ENCODE measurements at regions not wholly inside any gene's neighbourhood (a gene's known extent, or its start where the extent isn't known, plus 50 kb on each side); places are given as distances from the start of the nearest gene placed in this dataset.
A peak's percentile ranks its signal among the peaks of the same experiment; 100 is the strongest.
"Not testable (repeated sequence)": the region's sequence is repeated elsewhere in the genome, so short reads cannot be mapped to it uniquely, and the experiment has no call there.

GRCh38 chr12:90809940-90810339, 145.0 kb downstream of the CCER1 start:
- Histone ChIP-seq H3K79me1 (ENCODE audit: low read length) (no peaks in the 10 kb centered on the region), H3K9ac (ENCODE audit: low read length) (no peak overlapping the region), H3K4me2 (ENCODE audit: low read length) (no peak overlapping the region), H2BK120ac (ENCODE audit: low read depth, low read length) (no peak overlapping the region), H2BK5ac (ENCODE audit: low read length) (no peak overlapping the region), H3K4me1 (ENCODE audit: control insufficient read depth, low read depth, low read length) (no peaks in the 10 kb centered on the region), H3K27ac (ENCODE audit: low read depth, low read length) (no peak overlapping the region), H3K56ac (ENCODE audit: low read length) (no peak overlapping the region), H3K23ac (ENCODE audit: low read length) (no peak overlapping the region), H3K18ac (ENCODE audit: low read length) (no peak overlapping the region), H3K36me3 (ENCODE audit: control insufficient read depth, insufficient read depth, low read length) (no peaks in the 10 kb centered on the region), H3K79me2 (ENCODE audit: control insufficient read depth, insufficient read depth, low read length) (no peaks in the 10 kb centered on the region), H4K5ac (ENCODE audit: low read length) (no peak overlapping the region), H3K27me3 (ENCODE audit: insufficient read depth, low read length, poor library complexity) (no peaks in the 10 kb centered on the region), H3K4me3 (ENCODE audit: low read length) (no peak overlapping the region), H3K4ac (ENCODE audit: low read depth, low read length) (peak overlapping the region; percentile 70), H2AK5ac (ENCODE audit: low read length) (no peak overlapping the region), H4K8ac (ENCODE audit: low read depth, low read length) (no peak overlapping the region), H2BK15ac (replicated peaks; ENCODE audit: low read depth) (no peak overlapping the region)
- no CpG with 5 or more reads among the region's 1 CpG for WGBS (ENCODE audit: extremely low coverage, insufficient coverage, low lambda C conversion rate)
- DNase-seq = peak; percentile 68

- Histone ChIP-seq H3K18ac (ENCODE audit: low read length) (no peak overlapping the region), H3K36me3 (ENCODE audit: control insufficient read depth, insufficient read depth, low read length) (no peaks in the 10 kb centered on the region), H2AK5ac (ENCODE audit: low read length) (no peak overlapping the region), H2BK120ac (ENCODE audit: low read depth, low read length) (no peak overlapping the region), H3K9ac (ENCODE audit: low read length) (no peak overlapping the region), H2BK15ac (replicated peaks; ENCODE audit: low read depth) (no peak overlapping the region), H3K4me2 (ENCODE audit: low read length) (no peak overlapping the region), H2BK5ac (ENCODE audit: low read length) (no peak overlapping the region), H4K5ac (ENCODE audit: low read length) (no peak overlapping the region), H3K79me1 (ENCODE audit: low read length) (no peaks in the 10 kb centered on the region), H3K4ac (ENCODE audit: low read depth, low read length) (peak overlapping the region; percentile 16), H3K4me1 (ENCODE audit: control insufficient read depth, low read depth, low read length) (no peaks in the 10 kb centered on the region), H3K27ac (ENCODE audit: low read depth, low read length) (no peak overlapping the region), H3K79me2 (ENCODE audit: control insufficient read depth, insufficient read depth, low read length) (no peaks in the 10 kb centered on the region), H4K8ac (ENCODE audit: low read depth, low read length) (no peak overlapping the region), H3K56ac (ENCODE audit: low read length) (no peak overlapping the region), H3K27me3 (ENCODE audit: insufficient read depth, low read length, poor library complexity) (no peaks in the 10 kb centered on the region), H3K23ac (ENCODE audit: low read length) (no peak overlapping the region), H3K4me3 (ENCODE audit: low read length) (no peak overlapping the region)
- no CpG with 5 or more reads among the region's 3 CpGs for WGBS (ENCODE audit: extremely low coverage, insufficient coverage, low lambda C conversion rate)
- DNase-seq = no peak
These were observed 146.4 kb downstream of the CCER1 start for GRCh38 chr12:90808568-90808967.

- no peak overlapping the region for H3K4me2 ChIP-seq (ENCODE audit: low read length)
- H3K36me3 ChIP-seq (ENCODE audit: control insufficient read depth, insufficient read depth, low read length) = no peaks in the 10 kb centered on the region
- H2BK15ac ChIP-seq (replicated peaks; ENCODE audit: low read depth) = no peak overlapping the region
- WGBS (ENCODE audit: extremely low coverage, insufficient coverage, low lambda C conversion rate) = no CpG with 5 or more reads among the region's 6 CpGs
- H3K23ac ChIP-seq (ENCODE audit: low read length) = no peak overlapping the region
- no peaks in the 10 kb centered on the region for H3K79me2 ChIP-seq (ENCODE audit: control insufficient read depth, insufficient read depth, low read length)
- no peak overlapping the region for H2AK5ac ChIP-seq (ENCODE audit: low read length)
- H3K4ac ChIP-seq (ENCODE audit: low read depth, low read length) = no peak overlapping the region
- H4K8ac ChIP-seq (ENCODE audit: low read depth, low read length) = no peak overlapping the region
- no peak overlapping the region for H3K56ac ChIP-seq (ENCODE audit: low read length)
- H3K27me3 ChIP-seq (ENCODE audit: insufficient read depth, low read length, poor library complexity) = no peaks in the 10 kb centered on the region
- no peaks in the 10 kb centered on the region for H3K79me1 ChIP-seq (ENCODE audit: low read length)
- no peak overlapping the region for H3K4me3 ChIP-seq (ENCODE audit: low read length)
- no peak overlapping the region for H3K9ac ChIP-seq (ENCODE audit: low read length)
- no peak overlapping the region for H2BK120ac ChIP-seq (ENCODE audit: low read depth, low read length)
- no peak overlapping the region for H3K27ac ChIP-seq (ENCODE audit: low read depth, low read length)
- no peaks in the 10 kb centered on the region for H3K4me1 ChIP-seq (ENCODE audit: control insufficient read depth, low read depth, low read length)
- H2BK5ac ChIP-seq (ENCODE audit: low read length) = no peak overlapping the region
- no peak overlapping the region for H3K18ac ChIP-seq (ENCODE audit: low read length)
- H4K5ac ChIP-seq (ENCODE audit: low read length) = no peak overlapping the region
- DNase-seq = no peak
These were observed 152.2 kb downstream of the CCER1 start for GRCh38 chr12:90802727-90803126.

DNA sequence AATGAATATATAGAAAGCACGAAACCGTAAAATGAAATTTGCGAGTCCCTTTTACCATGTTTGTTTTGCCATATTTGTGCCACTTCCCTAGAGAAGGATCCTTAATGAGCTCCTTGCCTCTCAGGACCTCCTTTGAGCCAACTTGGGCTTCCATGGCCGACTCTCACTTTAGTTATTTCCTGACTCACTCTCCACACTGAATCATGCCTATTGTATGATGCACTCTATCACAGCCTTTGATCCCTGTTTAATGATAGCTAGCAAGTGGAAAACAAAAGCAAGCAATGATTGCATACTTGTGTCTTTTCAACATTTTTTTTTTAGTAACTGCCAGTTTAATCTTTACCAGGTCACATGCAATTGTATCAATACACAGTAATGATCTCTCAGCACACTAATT, 153.2 kb downstream of the CCER1 start:
- H3K4me2 ChIP-seq (ENCODE audit: low read length) = no peak overlapping the region
- no CpG with 5 or more reads among the region's 4 CpGs for WGBS (ENCODE audit: extremely low coverage, insufficient coverage, low lambda C conversion rate)
- peak; percentile 1 for DNase-seq

GRCh38 chr12:90794212-90794611, 160.8 kb downstream of the CCER1 start:
- H3K4me3 ChIP-seq (ENCODE audit: low read length) = no peak overlapping the region
- DNase-seq = no peak
- no peaks in the 10 kb centered on the region for H3K36me3 ChIP-seq (ENCODE audit: control insufficient read depth, insufficient read depth, low read length)
- no CpG with 5 or more reads among the region's 2 CpGs for WGBS (ENCODE audit: extremely low coverage, insufficient coverage, low lambda C conversion rate)
- H2BK15ac ChIP-seq (replicated peaks; ENCODE audit: low read depth) = no peak overlapping the region
- H3K4ac ChIP-seq (ENCODE audit: low read depth, low read length) = no peak overlapping the region
- no peaks in the 10 kb centered on the region for H3K4me1 ChIP-seq (ENCODE audit: control insufficient read depth, low read depth, low read length)
- H3K56ac ChIP-seq (ENCODE audit: low read length) = no peak overlapping the region
- H4K5ac ChIP-seq (ENCODE audit: low read length) = no peak overlapping the region
- no peak overlapping the region for H3K27ac ChIP-seq (ENCODE audit: low read depth, low read length)
- no peak overlapping the region for H3K18ac ChIP-seq (ENCODE audit: low read length)
- H3K9ac ChIP-seq (ENCODE audit: low read length) = no peak overlapping the region
- H4K8ac ChIP-seq (ENCODE audit: low read depth, low read length) = no peak overlapping the region
- no peak overlapping the region for H2AK5ac ChIP-seq (ENCODE audit: low read length)
- no peak overlapping the region for H3K23ac ChIP-seq (ENCODE audit: low read length)
- H3K79me1 ChIP-seq (ENCODE audit: low read length) = no peaks in the 10 kb centered on the region
- H3K4me2 ChIP-seq (ENCODE audit: low read length) = no peak overlapping the region
- no peak overlapping the region for H2BK5ac ChIP-seq (ENCODE audit: low read length)
- H3K27me3 ChIP-seq (ENCODE audit: insufficient read depth, low read length, poor library complexity) = no peaks in the 10 kb centered on the region
- H3K79me2 ChIP-seq (ENCODE audit: control insufficient read depth, insufficient read depth, low read length) = no peaks in the 10 kb centered on the region
- H2BK120ac ChIP-seq (ENCODE audit: low read depth, low read length) = no peak overlapping the region

More for the DNA sequence above, 153.2 kb downstream of the CCER1 start:
- no peak overlapping the region for H3K56ac ChIP-seq (ENCODE audit: low read length)
- H4K8ac ChIP-seq (ENCODE audit: low read depth, low read length) = no peak overlapping the region
- no peak overlapping the region for H2BK5ac ChIP-seq (ENCODE audit: low read length)
- no peaks in the 10 kb centered on the region for H3K4me1 ChIP-seq (ENCODE audit: control insufficient read depth, low read depth, low read length)
- no peak overlapping the region for H3K4ac ChIP-seq (ENCODE audit: low read depth, low read length)
- no peak overlapping the region for H2BK120ac ChIP-seq (ENCODE audit: low read depth, low read length)
- H2BK15ac ChIP-seq (replicated peaks; ENCODE audit: low read depth) = no peak overlapping the region
- no peaks in the 10 kb centered on the region for H3K36me3 ChIP-seq (ENCODE audit: control insufficient read depth, insufficient read depth, low read length)
- H3K27ac ChIP-seq (ENCODE audit: low read depth, low read length) = no peak overlapping the region
- no peaks in the 10 kb centered on the region for H3K27me3 ChIP-seq (ENCODE audit: insufficient read depth, low read length, poor library complexity)
- no peak overlapping the region for H3K4me3 ChIP-seq (ENCODE audit: low read length)
- H2AK5ac ChIP-seq (ENCODE audit: low read length) = no peak overlapping the region
- H3K9ac ChIP-seq (ENCODE audit: low read length) = no peak overlapping the region
- H3K79me2 ChIP-seq (ENCODE audit: control insufficient read depth, insufficient read depth, low read length) = no peaks in the 10 kb centered on the region
- no peak overlapping the region for H4K5ac ChIP-seq (ENCODE audit: low read length)
- no peak overlapping the region for H3K18ac ChIP-seq (ENCODE audit: low read length)
- no peak overlapping the region for H3K23ac ChIP-seq (ENCODE audit: low read length)
- no peaks in the 10 kb centered on the region for H3K79me1 ChIP-seq (ENCODE audit: low read length)

DNA sequence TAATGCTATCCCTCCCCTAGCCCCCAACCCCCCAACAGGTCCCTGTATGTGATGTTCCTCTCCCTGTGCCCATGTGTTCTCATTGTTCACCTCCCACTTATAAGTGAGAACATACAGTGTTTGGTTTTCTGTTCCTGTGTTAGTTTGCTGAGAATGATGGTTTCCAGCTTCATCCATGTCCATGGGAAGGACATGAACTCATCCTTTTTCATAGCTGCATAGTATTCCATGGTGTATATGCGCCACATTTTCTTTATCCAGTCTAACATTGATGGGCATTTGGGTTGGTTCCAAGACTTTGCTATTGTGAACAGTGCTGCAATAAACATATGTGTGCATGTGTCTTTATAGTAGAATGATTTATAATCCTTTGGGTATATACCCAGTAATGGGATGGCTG, 162.3 kb downstream of the CCER1 start:
- not testable (repeated sequence) for H3K4me2 ChIP-seq (ENCODE audit: low read length); H3K79me1 ChIP-seq (ENCODE audit: low read length); H3K27ac ChIP-seq (ENCODE audit: low read depth, low read length); H4K8ac ChIP-seq (ENCODE audit: low read depth, low read length); H2BK15ac ChIP-seq (replicated peaks; ENCODE audit: low read depth); H3K56ac ChIP-seq (ENCODE audit: low read length); H2BK5ac ChIP-seq (ENCODE audit: low read length); H3K27me3 ChIP-seq (ENCODE audit: insufficient read depth, low read length, poor library complexity); H3K36me3 ChIP-seq (ENCODE audit: control insufficient read depth, insufficient read depth, low read length); H2BK120ac ChIP-seq (ENCODE audit: low read depth, low read length); H3K4ac ChIP-seq (ENCODE audit: low read depth, low read length); H2AK5ac ChIP-seq (ENCODE audit: low read length); DNase-seq; H3K4me1 ChIP-seq (ENCODE audit: control insufficient read depth, low read depth, low read length); H3K79me2 ChIP-seq (ENCODE audit: control insufficient read depth, insufficient read depth, low read length); H4K5ac ChIP-seq (ENCODE audit: low read length); H3K4me3 ChIP-seq (ENCODE audit: low read length); H3K18ac ChIP-seq (ENCODE audit: low read length); H3K9ac ChIP-seq (ENCODE audit: low read length); H3K23ac ChIP-seq (ENCODE audit: low read length)
- WGBS (ENCODE audit: extremely low coverage, insufficient coverage, low lambda C conversion rate) = no CpG with 5 or more reads among the region's 1 CpG

Measured in mesendoderm (in vitro differentiated cells).